MCF 10A (cell line): ENCODE measurements at regions not wholly inside any gene's neighbourhood (a gene's known extent, or its start where the extent isn't known, plus 50 kb on each side); places are given as distances from the start of the nearest gene placed in this dataset.

Experiments used
- BruUV-seq: library from RNA; stranded (reverse); fragments of 400-500 nt; replicated peaks from 2 replicates; lab custom pipeline; 2021; lab: Mats Ljungman, UMichigan
- CTCF ChIA-PET: fragments of 300-600 bp; sonication (Branson Sonifier 250); formaldehyde crosslinking; extraction: SDS; loops from one replicate; lab custom pipeline; 2021; ENCODE audit warnings: antibody characterized with exemption, inconsistent platforms; lab: Yijun Ruan, JAX
- POLR2A ChIA-PET: fragments of 300-600, 350-650 bp; sonication (Branson Sonifier 250); formaldehyde crosslinking; extraction: SDS; loops from one replicate; lab custom pipeline; 2020; ENCODE audit warnings: antibody characterized with exemption, inconsistent platforms; lab: Yijun Ruan, JAX
- DNase-seq: peaks from one replicate; pipeline ENCODE4 v3.0.0-alpha.2; 2018; ENCODE audit not compliant: unreplicated experiment
- H3K27ac Mint-ChIP-seq: one replicate; pipeline ENCODE4 v1.8.0; 2022; ENCODE audit warnings: mild to moderate bottlenecking, low read depth, mixed read lengths; ENCODE audit not compliant: unreplicated experiment
- H3K27me3 Mint-ChIP-seq: one replicate; pipeline ENCODE4 v1.8.0; 2022; ENCODE audit warnings: mixed read lengths; ENCODE audit not compliant: insufficient read depth, unreplicated experiment
- H3K36me3 Mint-ChIP-seq: one replicate; pipeline ENCODE4 v1.8.0; 2022; ENCODE audit warnings: mild to moderate bottlenecking, moderate library complexity, mixed read lengths; ENCODE audit not compliant: insufficient read depth, unreplicated experiment
- H3K4me1 Mint-ChIP-seq: one replicate; pipeline ENCODE4 v1.8.0; 2022; ENCODE audit warnings: mixed read lengths; ENCODE audit not compliant: insufficient read depth, unreplicated experiment
- H3K4me3 Mint-ChIP-seq: one replicate; pipeline ENCODE4 v1.8.0; 2022; ENCODE audit warnings: mild to moderate bottlenecking, moderate library complexity, mixed read lengths; ENCODE audit not compliant: unreplicated experiment
- H3K9me3 Mint-ChIP-seq: one replicate; pipeline ENCODE4 v1.8.0; 2022; ENCODE audit warnings: mixed read lengths; ENCODE audit not compliant: unreplicated experiment
- intact Hi-C: fragments of 100-400 bp; cut with micrococcal nuclease; formaldehyde crosslinking; loops from 2 replicates; pipeline ENCODE4 v1.14.1; 2022
- TF ChIP-seq, protein P1 (sequence below): fragments of 200-600 bp; IDR thresholded peaks from one replicate; pipeline ENCODE4 v1.8.0; 2022; ENCODE audit warnings: antibody characterized with exemption, mild to moderate bottlenecking; ENCODE audit not compliant: unreplicated experiment

DNA sequence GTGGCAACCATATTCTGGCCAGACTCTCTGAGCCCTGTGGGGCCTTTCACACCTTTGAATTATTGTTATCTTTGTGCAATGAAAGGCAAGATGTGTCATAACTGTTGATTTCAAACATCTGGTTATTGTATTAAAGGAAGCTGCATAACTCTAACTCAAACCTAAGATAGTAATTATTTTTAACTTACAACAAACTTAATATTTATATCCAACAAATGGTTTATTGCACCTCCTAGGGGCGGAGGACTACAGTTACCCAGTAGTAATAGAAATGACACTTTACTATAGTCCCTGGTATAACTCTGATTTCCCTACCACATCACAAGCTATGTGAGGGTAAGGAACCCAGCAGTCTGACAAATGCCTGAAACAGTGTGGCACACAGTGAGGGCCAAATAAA lies 363.9 kb upstream of the SUCLG2 start:
- Mint-ChIP-seq H3K36me3 (no peaks in the 10 kb centered on the region), H3K4me1 (no peaks in the 10 kb centered on the region), H3K9me3 (no peaks in the 10 kb centered on the region), H3K27me3 (peaks cover 13% of the 10 kb centered on the region), H3K4me3 (no peak overlapping the region), H3K27ac (no peak overlapping the region)
- BruUV-seq, result no TSS peak
- TF ChIP-seq, protein P1, sequence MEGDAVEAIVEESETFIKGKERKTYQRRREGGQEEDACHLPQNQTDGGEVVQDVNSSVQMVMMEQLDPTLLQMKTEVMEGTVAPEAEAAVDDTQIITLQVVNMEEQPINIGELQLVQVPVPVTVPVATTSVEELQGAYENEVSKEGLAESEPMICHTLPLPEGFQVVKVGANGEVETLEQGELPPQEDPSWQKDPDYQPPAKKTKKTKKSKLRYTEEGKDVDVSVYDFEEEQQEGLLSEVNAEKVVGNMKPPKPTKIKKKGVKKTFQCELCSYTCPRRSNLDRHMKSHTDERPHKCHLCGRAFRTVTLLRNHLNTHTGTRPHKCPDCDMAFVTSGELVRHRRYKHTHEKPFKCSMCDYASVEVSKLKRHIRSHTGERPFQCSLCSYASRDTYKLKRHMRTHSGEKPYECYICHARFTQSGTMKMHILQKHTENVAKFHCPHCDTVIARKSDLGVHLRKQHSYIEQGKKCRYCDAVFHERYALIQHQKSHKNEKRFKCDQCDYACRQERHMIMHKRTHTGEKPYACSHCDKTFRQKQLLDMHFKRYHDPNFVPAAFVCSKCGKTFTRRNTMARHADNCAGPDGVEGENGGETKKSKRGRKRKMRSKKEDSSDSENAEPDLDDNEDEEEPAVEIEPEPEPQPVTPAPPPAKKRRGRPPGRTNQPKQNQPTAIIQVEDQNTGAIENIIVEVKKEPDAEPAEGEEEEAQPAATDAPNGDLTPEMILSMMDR, result no peak
- DNase-seq, result no peak
- intact Hi-C loops, result no loop called here
- ChIA-PET CTCF (interaction anchor here (1.0 to 1.4 kb wide), 2 partner anchors 27 to 909 kb away, joined by 3 read pairs; no protein-coding TSS in a partner anchor), POLR2A (no interaction called here)

DNA sequence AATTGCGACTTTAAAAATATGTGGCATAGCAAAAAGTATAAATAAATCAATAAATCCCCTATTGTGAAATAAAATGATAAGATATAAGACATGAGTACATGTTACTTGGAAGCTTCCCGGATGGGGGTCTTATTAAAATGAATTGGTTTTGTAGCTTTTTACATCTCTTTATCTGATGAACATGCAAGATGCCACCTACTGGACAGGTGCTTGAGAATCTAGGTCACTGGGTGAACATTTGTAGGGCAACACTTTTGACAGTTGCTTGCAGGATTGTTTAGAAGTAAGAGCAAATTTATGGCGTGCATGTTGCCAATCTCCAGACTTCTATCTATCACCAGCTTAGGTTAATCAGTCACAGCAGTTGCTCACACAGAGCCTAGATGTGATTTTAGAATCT lies 362.7 kb upstream of the SUCLG2 start:
- H3K4me3 Mint-ChIP-seq, result no peak overlapping the region
- H3K27me3 Mint-ChIP-seq, result peaks cover 16% of the 10 kb centered on the region
- no peaks in the 10 kb centered on the region for H3K9me3 Mint-ChIP-seq
- peak; percentile 12 for DNase-seq
- intact Hi-C loops, result no loop called here
- no TSS peak for BruUV-seq
- no peak overlapping the region for H3K27ac Mint-ChIP-seq
- CTCF ChIA-PET, result interaction anchor here (0.6 to 0.9 kb wide), 2 partner anchors 604 to 1045 kb away, joined by 3 read pairs; no protein-coding TSS in a partner anchor
- H3K36me3 Mint-ChIP-seq, result no peaks in the 10 kb centered on the region
- no peaks in the 10 kb centered on the region for H3K4me1 Mint-ChIP-seq
- TF ChIP-seq, protein P1, result no peak
- POLR2A ChIA-PET, result no interaction called here

DNA sequence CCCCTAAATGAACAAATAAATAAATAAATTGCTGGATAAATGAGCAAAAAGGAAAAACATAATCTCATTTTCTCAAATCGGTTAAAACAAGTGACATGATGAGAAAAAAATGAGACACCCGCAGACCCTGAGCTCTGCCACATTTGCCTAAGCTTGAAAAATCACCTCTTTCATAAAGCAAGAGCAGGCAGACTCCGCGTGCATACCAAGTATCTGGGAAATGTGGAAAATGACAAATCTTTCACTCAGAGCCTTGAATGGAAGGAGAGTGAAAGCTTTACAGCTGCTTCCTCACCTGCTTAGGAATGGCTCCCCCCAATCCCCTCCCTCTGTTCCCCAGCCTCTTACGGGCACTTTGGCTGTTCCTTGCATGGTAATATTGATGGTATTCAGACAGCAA lies 355.5 kb upstream of the SUCLG2 start:
- POLR2A ChIA-PET, result no interaction called here
- Mint-ChIP-seq H3K36me3 (no peaks in the 10 kb centered on the region), H3K4me1 (no peaks in the 10 kb centered on the region), H3K27ac (no peak overlapping the region), H3K27me3 (peaks cover 45% of the 10 kb centered on the region), H3K4me3 (no peak overlapping the region), H3K9me3 (no peaks in the 10 kb centered on the region)
- no TSS peak for BruUV-seq
- no peak for DNase-seq
- intact Hi-C loops, result no loop called here
- CTCF ChIA-PET, result no interaction called here
- TF ChIP-seq, protein P1, result no peak

DNA sequence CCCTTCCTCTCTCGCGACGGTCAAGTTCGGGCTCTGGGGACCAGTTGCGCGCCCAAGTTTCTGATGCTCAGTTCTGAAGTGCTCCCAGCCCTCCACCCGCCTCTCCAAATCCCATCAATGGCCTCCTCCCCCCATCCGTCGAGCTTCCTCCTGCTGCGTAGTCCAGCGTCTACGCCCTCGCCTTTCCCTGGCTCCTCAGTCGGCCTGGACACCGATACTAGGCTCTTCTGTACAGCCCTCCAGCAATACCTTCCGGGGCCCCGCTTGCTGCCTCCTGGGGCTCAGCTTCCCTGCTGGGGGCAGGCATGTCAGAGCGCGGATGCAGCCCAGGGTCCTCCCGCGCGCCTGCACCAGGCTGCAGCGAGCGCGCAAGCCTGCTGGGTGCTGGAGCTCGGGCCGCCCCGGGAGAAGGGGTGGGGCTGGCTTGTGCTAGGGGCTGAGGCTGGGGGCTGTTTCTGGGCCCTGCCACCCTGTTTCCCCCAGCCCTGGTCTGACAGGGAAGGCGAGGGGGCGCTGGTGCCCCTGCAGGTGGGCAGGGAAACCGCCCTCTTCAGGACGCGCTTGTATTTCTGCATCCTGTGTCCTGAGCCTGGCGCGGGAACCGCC lies 353.3 kb upstream of the SUCLG2 start:
- intact Hi-C loops, result no loop called here
- no peak overlapping the region for H3K27ac Mint-ChIP-seq
- no peak for DNase-seq
- peaks cover 50% of the 10 kb centered on the region for H3K27me3 Mint-ChIP-seq
- no peaks in the 10 kb centered on the region for H3K36me3 Mint-ChIP-seq
- no TSS peak for BruUV-seq
- H3K4me1 Mint-ChIP-seq, result no peaks in the 10 kb centered on the region
- POLR2A ChIA-PET, result no interaction called here
- CTCF ChIA-PET, result no interaction called here
- H3K9me3 Mint-ChIP-seq, result no peaks in the 10 kb centered on the region
- no peak overlapping the region for H3K4me3 Mint-ChIP-seq
- TF ChIP-seq, protein P1, result no peak
